ENCODE measurements at regions not wholly inside any gene's neighbourhood (a gene's known extent, or its start where the extent isn't known, plus 50 kb on each side); places are given as distances from the start of the nearest gene placed in this dataset.
"Not testable (repeated sequence)": the region's sequence is repeated elsewhere in the genome, so short reads cannot be mapped to it uniquely, and the experiment has no call there.

DNA sequence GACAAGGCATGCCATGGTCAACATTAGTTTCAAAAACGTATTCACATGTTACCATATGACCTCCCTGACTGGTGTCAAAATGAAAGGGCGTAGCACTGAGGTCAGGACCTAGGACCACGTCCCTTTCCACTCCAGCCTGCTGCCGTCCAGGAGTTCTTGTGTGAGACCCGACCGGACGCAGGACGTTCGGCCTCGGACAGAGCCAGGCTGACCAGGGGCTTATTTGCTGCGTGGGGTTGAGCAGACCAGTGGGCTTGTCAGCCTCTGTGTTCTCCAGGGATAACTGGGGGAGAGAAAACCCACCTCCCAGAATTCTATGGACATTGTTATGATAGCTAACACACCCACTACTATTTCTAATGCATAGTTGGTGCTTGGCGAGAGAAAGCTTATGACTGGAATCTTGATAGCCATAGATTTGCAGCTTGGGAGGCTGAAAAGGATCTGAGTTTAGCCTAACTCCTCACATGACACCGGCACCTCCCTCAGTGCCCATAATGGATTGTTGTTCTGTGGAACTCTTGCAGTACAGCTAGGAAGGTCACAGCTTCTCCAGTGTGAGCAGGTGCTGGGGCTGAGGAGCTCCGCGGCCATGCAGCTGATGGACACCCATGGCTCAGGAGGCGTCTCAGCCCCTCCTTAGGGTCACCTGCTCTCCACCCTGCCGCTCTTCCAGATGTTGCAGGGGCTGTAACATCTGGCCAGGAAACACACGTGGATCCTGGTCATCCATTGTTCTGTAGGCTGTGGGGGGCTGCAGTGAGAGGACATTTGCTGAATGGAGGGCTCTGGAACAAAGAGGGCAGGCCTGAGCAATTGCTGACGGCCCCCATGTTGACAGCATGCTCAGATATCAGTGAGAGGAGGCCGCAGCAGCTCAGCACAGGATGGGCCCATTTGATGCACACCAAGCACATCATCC, 368.4 kb downstream of the IRX2 start:
- DNase-seq (ENCODE audit: low spot score) = no peak

DNA sequence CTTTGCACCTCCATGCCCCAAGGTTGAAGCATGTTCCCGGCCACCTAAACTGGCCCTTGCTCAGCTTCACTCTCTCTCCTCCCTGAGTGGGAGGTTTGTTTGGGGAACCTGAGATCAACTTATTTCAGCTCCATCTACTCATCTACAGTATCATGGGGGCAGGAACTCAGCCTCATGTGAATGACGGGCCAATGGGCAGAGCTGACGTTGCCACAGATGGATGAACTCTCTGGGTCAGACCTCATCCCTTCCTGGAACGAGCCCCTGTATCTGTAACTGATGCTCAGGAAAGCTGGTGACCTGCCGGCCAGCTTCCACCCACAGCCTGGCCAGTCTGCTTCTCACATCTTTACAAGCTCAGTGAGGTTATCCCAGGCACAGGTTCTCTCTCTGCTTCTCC, 369.6 kb downstream of the IRX2 start:
- no peak for DNase-seq (ENCODE audit: low spot score)

DNA sequence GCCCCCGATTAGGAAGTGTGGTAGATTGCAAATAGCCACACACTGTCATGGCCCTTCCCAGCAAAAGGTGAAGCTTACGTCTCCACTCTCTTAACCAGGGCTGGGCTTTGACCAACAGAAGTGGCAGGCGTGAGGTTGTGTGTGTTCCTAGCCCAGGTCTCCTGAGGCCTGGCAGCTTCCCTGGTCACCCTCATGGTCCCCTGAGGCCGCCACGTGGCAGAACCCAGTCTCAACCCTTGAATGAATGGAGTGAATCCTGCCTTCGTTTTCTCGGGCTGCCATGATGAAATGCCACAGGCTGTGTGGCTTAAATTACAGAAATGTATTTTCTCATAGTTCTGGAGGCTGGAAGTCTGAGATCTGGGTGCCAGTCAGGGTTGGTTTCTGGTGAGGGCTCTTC, 370.4 kb downstream of the IRX2 start:
- no peak for DNase-seq (ENCODE audit: low spot score)

DNA sequence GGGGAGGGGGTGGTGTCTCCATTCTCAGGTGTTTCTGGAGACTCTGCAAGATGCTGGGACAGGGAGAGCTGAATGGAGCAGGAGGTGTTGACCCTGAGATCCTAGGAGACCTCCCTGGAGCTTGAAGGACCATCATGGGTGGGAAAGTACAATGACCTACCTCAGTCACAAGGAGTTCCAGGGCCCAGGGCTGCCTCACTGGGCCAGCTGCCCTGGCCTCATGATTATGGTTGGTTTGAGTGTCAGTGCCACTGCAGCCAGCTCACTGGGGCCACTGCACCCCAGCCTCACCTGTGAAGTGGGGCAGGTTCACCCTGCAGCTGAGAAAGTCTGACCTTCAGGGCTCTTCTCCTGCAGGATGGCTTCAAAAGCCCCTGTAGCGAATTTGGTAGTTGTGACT, 372.5 kb downstream of the IRX2 start:
- DNase-seq (ENCODE audit: low spot score) = no peak

DNA sequence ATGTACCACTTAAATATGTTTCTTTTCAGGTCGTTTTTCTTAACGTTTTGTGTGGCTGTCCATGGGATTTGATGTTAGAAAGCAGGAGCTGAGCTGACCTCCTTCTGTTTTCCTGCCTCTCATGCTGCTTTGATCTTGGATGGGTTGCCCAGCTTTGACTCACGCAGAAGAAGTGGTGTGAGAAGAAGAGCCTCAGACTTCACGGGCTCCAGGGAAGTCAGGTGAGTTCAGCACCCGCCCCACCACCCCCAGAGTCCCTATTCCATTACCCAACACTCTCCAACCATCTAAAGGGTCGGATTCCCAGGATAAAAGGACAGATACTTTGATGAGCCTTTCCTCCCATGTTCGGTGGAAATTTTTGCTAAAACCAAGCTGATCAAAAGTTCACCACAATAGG, 373.4 kb downstream of the IRX2 start:
- DNase-seq (ENCODE audit: low spot score) = no peak

DNA sequence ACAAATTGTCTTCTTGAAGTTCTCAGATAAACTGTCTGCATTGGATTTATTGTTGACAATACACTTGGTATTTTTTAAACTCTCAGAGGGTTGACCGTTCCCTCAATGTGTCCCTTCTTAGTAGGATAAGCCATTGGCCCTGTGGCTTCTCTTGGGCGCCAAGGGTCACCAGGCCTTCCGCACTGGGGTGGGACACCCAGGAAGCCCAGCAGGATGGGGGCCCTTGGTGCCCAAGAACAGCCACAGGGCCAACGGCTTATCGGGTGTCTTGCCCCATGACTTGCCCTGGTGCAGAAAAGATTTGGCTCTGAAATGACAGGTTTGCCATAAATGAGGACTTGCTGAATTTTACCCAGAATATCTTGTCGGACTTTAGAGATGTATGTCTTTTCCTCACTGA, 375.0 kb downstream of the IRX2 start:
- no peak for DNase-seq (ENCODE audit: low spot score)

DNA sequence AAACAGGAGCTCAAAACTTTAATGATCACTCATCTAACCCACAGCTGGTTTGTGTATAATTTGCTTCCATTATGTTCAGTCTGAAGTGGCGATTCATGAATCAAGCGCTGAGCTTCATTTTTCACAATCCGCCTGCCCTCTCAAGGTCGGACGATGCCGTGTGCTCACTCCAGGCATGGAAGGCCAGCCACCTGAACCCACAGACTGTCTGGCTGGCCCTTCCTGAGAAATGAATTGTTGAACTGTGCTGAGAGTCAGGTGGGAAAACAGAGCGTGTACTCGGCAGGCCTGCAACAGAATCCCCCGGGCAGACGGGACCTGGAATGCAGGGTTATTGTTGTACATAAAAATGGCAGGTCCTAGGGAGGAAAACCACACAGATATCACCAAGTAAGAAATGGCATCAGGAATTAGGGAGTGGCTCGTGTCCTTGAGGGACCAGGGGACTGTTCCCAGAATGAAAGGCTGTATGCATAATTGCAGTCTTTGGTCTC, 375.7 kb downstream of the IRX2 start:
- DNase-seq (ENCODE audit: low spot score) = no peak

DNA sequence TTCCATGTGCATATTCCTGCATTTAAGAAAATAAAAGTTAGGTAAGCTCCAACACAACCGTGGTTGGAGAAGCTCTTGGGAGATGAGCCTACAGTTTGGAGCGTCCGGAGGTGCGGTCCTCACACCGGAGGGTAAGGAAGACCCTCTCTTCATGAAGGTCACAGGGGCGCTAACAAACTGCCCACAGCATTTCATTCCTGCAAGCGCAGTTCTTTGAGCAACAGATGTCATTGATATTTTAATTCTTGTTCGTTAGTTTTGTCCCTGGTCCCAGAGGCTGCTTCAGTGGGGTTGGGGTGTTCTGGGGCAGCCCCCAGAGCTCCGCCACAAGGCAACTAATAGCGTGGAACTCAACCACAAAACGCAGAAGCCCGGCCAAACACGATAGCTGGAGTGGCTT, 376.2 kb downstream of the IRX2 start:
- DNase-seq (ENCODE audit: low spot score) = no peak

DNA sequence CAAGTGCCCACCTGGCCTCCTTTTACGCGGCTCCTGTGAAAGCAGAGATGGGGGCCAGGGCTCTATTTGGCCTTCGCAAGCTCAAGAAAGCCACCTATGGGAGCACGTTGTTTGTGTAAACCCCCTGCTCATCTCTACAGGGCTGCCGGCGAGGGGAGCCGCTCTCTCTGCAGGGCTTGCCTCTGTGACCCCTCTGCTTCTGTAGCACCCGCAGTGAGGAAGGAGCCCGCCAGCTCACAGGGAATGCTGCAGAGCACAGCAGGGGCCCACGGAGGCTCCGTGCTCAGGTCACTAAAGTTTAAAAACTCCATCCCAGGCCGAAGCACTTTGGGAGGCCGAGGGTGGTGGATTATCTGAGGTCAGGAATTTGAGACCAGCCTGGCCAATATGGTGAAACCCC, 376.8 kb downstream of the IRX2 start:
- no peak for DNase-seq (ENCODE audit: low spot score)

DNA sequence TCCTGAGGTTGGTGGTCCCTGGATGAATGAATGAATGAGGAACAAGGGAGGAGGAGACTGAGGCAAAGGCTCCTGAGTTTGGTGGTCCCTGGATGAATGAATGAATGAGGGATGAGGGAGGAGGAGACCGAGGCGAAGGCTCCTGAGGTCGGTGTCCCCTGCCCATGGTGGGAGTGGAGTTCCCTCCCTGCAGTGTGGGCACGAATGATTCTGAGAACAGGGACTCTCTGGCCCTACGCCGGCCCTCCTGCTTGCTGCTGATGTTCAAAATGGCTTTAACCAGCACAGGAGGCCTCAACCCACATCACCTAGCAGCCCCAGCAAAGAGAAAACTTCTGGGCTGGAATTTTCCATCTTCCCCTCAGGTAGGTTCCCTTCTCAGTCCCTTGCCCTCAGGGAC, 377.8 kb downstream of the IRX2 start:
- no peak for DNase-seq (ENCODE audit: low spot score)

DNA sequence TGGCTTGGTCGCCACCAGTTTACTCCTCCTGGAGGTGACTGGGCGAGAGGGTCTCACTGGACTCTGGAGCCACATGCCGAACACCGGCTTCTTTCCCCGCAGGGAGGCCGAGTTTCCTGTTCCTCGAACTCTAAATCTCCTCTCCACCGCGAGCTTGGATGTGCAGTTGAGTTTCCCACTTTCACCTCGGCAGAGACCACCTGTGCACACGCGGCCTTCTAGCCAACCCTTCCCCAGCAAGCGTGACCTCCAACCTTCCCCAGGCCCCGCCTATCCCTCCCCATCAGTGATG, 380.1 kb downstream of the IRX2 start:
- no peak for DNase-seq (ENCODE audit: low spot score)

DNA sequence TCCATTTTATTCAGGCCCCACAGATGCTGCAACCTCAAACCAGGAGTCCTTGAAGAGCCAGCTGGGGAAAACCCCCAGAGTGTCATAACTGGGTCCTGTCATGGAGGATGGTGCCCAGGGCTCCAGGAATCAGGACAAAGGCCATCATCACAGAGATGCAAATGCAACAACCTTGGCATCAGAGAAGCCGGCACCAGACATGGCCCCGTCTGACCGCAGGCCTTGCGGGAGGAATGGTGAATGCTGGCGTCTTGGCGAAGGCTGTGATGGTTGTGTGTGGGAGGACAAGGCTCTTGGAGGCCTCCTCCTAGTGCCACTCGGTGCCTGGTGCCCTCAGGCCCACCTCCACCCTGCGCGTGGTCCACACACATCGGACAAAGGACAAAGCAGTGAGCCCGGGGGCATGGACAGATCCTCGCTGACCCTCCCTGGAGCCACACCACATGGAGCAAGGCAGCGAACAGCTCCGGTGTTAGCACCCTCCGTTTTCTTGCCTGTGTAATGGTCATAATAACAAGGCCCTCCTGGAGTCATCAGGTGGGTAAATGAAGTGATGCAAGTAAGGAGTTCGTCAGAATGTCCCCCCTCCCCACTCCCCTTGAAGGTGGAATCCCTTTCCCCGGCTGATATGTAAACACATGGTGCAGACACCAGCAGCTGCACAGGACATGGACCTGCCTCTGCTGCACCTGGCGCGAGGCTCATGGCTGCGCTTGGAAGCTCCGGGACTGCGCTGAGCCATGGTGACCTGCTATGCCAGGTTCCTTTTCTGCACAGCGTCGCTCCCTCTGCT, 380.7 kb downstream of the IRX2 start:
- DNase-seq (ENCODE audit: low spot score) = no peak

DNA sequence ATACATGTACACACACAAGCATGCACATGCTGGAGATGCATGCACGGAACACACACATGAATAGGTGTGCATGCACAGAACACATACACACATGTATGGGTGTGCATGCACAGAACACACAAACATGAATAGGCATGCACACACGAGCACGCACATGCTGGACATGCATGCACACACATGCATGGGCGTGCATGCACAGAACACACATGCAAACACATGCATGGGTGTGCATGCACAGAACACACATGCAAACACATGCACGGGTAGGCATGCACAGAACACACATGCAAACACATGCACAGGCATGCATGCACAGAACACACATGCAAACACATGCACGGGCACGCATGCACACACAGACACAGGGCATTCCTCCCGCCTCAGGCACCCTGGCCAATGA, 382.3 kb downstream of the IRX2 start:
- DNase-seq (ENCODE audit: low spot score) = no peak

DNA sequence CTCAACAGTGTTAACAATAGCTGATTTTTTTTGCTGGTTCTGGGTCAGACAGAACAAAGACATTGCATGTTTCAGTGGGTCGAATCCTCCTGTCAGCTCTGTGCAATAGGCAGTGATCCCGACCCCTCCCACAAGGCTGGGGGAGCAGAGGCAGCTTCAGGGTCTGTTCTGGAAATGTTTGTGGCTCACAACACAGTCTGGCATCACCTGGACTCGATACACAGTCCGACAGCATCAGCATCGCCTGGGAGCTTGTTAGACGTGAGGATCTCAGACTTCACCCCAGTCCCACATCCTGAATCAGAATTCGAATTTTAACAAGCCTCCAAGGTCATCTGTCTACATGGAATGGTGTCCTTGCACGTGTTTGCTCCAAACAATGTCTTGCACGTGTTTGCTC, 384.7 kb downstream of the IRX2 start:
- DNase-seq (ENCODE audit: low spot score) = no peak

DNA sequence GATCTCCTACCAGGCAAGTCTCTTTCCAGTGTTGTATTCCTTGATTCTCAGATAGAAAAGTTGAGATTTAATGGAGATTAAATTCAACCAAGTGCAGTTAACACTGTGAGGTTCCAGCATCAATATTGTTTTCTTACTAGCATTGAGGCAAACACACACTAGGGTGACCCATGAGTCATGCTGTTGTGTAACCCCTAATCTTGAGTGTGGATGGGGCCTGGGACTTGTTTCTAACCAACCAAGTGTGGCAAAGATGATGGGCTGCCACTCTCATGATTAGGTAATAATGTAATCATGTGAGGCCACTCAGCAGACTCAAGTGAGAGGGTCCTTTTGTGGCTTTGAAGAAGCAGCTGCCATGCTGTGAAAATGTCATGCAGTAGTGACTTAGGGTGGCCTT, 394.2 kb downstream of the IRX2 start:
- DNase-seq (ENCODE audit: low spot score) = no peak

DNA sequence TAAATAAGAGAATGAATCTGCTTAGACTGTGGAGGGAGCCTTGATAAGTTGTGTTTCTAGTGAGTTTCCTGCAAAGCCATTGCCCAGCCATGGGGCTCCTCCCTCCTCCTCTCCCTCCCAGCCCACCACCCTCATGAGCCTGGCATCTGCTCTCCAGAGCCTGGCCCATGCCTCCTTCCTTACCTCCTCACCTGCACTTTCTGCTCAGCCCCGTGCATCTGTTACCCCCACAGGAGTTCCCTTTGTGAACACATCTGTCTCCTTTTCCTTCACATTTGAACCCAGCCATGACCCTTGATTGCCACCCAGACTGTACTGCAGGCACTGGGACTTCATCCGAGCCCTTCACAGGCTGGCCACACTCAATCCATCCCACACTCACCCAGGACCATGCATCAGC, 395.6 kb downstream of the IRX2 start:
- DNase-seq (ENCODE audit: low spot score) = no peak

DNA sequence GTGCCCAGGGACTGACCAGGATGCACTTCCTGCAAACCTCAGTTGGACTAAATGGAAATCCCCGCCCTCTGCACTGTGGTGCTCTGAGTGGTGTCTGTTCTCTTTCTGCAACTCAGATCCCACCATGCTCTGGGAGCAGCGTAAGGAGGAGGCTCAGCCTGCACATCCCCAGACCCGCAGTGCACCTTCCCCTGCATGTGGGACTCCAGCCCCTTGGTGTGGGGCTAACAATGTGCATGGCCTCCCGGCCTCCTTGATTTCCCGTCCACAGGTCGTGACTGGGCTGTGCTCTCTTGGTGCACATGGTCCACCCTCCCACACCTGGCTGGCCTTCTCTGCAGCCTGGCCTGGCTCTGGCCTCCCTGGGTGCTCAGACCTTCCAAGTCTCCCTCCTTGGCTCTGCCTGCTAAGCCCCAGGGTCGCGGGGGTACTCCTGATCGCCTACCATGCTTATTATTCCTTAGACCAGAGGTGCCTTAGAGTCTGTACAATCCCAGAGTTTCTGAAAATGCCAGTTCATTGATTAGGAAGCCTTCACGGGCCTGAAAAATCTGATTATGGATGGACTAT, 397.5 kb downstream of the IRX2 start:
- no peak for DNase-seq (ENCODE audit: low spot score)

DNA sequence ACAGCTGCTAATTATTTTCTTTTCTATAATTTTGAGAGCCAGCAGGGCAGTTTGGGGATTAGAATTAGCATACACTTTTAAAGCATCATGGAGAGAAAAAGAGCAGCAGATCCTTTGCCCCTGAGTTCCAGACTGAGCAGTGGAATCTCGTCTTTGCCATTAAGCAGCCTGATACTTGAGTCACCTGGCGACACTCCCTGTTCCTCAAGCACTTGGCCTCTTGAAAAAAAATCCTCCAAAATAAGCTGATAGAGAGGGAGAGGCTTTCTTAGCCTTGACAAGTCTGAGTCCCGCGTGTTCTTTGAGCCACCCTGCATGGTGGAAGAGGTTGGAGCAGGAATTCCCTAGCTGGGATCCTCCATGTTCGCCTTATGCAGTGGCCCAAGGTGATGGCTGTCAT, 398.3 kb downstream of the IRX2 start:
- no peak for DNase-seq (ENCODE audit: low spot score)

DNA sequence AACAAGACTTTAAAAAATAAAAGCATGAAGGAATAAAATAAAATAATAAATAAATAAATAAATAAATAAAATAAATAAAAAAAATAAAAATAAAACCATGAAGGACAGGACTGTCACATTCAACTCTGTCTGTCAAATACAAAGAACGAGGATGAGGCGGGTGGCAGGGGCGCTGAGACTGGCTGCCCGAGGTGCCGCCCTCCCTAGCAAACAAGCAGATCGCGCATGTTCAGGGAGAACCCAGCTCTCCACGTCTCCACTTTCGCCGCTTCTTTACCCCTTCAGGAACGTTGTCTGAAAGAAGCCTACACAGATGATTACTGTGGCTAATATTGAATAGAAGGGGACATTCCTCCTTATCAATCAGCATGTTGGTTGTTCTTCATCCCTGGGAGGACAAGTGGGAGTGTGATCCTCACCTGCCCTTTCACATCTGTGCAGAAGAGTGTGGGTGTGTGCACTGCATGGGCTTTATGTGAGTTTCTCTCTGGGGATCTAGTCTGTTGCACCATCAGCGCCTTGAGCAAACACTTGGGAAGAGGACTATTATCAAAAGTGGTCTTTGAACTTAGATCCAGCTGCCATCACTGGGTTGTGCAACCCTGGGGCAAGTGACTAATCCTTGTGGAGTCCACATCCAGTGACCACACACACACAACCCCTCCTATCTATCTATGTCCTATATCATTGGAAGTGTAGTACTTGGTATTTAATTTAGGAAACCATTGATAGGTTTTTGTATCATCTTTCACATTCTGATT, 399.2 kb downstream of the IRX2 start:
- DNase-seq (ENCODE audit: low spot score) = no peak

DNA sequence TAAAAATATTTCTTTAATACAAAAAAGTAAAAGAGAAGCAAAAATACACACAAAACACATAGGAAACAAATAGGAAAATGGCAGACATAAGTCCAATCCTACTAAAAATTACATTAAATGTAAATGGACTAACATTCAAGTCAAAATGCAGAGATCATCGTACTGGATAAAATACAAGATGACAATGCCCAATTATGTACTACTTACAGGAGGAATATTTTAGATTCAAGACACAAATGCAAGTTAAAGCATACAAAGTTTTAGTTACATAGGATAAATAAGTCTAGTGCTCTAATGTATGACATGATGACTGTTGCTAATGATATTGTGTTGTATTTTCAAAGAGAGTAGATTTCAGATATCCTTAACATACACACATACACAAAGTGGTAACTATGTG, 401.7 kb downstream of the IRX2 start:
- DNase-seq (ENCODE audit: low spot score) = not testable (repeated sequence)

DNA sequence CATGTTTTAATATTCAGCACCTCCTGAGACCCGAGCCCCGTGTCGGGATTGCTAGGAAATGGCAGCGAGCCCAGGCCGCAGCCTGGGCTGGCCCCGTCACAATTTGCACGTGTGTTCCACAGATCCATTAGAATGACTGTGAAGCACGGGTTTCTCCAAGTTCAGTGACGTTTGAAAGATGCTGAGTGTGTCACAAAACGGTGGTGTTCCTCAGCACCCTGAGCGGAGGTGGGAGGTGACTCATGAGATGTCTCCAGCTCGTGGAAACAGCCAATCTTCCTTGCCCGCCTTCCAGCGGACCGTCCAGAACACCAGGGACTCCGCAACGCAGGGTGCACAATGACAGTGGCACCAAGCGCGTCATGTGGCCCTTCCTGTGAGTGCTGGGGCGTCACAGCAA, 412.8 kb downstream of the IRX2 start:
- DNase-seq (ENCODE audit: low spot score) = no peak

Data from H4 (cell line).